IPS-NIHi7 (cell line): ENCODE measurements at regions not wholly inside any gene's neighbourhood (a gene's known extent, or its start where the extent isn't known, plus 50 kb on each side); places are given as distances from the start of the nearest gene placed in this dataset.

Source experiments
- DNase-seq: peaks from one replicate; pipeline ENCODE4 v3.0.0; 2012; ENCODE audit warnings: mixed read lengths; ENCODE audit errors: extremely low spot score

DNA sequence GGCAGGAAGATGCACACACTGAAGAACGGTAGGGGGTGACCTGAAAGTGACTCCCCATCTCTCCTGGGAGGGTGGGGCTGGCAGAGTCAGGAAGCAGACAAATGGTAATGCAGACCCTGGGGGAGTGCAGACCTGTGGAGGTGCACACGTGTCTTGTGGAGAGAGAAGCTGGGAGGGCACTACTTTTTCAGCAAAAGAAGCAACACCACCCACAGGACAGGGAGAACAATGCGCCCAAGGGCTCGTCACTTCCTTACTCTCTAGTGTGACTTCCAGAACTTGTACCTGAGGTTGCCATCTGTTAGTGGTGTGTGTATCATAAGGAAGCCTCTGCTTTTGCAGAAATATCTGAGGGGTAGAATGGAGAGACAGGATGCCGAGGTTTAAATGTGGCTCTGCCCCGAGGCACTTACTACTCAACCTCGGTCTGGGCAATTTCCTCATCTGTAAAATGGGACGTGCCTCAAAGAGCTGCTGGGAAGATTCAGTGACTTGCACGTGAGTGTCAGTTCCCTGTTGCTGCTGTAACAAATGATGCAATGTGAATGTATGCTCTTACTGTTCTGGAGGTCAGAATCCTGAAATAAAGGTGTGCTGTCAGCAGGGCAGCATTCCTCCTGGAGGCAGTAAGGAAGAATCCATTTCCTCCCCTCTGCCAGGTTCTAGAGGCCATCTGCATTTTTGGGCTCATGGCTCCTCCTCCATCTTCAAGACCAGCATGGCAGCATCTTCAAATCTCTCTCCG is 323.4 kb downstream of the SHANK2 start:
- DNase-seq, result peak; percentile 48

DNA sequence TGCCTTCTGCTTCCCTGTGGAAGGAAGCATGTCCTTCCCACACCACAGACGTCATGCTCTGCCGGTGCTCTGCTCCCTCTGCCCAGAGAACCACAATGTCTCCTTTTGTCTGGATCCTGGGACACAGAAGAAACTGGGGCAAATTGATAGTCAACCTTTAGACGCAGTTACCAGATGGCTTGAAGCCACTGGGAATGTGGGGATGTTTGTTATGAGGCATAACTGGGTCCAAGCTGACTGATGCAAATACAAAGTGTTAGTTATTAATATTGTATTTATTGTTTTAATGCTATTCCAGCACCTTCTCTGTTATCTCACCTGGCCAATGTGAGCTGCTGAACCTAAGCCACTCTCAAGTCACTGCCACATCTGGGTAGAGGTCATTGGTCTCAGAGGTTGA is 322.2 kb downstream of the SHANK2 start:
- no peak for DNase-seq

DNA sequence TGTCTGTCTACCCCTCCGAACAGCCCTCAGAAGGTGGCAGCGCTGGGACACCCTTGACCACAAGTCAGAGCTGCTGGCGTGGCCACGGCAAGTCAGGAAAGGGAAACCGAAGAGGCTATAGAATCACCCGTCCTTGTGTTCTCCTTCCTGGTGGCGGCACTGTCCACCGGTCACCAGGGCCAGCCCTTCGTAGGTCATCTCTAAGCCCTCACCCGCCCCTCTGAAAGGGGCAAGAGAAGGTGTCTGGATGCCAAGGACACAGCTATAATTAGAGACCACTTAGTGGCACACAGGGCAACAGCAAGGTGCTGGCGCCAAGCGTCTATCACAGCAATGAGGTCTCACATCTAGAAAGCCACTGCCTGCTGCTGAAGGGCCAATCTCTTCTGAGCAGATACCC is 320.9 kb downstream of the SHANK2 start:
- no peak for DNase-seq

DNA sequence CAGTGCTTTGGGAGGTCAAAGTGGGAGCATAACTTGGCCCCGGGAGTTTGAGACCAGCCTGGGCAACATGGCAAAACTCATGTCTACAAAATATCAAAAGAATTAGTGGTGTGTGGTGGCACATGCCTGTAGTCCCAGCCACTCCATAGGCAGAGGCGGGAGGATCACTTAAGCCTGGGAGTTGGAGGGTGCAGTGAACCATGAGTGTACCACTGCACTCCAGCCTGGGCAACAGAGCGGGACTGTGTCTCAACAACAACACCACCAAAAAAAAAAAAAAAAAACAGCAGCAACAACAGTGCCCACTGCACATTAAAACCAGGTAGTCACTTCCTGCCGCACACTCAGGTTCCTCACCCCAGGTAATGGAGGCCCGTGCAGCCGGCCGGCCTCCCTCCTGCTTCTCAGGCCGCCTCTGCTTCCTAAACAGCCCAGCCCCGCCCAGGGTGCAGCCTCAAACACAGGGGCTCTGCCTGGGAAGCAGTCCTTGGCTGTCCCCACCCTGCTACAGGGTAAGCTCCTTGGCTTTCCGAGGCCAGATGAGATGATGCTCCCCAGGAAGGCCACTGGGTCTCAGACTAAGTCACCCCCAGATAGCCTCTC is 318.3 kb downstream of the SHANK2 start:
- no peak for DNase-seq

DNA sequence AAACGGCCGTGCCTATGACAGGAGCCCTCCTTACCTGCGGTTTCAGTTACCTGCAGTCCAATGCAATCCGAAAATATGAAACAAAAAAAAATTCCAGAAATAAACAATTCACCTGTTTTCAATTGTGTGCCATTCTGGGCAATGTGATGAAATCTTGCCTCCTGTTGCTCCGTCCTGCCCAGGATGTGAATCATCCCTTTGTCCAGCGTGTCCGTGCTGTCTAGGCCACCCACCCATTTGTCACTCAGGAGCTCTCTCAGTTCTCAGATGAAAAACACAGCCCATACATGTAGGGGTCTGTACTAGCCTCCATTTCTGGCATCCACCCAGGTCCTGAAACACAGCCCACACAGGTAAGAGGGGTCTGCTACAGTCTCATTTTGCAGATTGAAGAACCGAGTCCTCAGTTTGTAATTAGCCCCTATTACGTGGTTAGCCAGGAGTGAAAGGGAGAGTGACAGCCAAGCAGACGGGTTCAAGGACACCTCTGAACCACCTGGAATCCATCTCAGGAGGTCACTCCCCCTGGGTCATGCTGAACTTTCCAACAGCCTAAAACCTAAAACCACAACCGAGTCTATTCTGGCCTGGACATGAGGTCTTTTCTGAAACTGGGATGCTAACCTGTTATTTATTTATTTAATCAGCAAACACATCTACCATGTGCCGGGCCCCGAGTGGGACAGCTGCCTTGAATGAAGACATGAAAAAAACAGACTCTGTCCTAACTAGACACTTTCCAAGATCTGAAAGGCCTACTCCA is 317.2 kb downstream of the SHANK2 start:
- DNase-seq, result no peak

DNA sequence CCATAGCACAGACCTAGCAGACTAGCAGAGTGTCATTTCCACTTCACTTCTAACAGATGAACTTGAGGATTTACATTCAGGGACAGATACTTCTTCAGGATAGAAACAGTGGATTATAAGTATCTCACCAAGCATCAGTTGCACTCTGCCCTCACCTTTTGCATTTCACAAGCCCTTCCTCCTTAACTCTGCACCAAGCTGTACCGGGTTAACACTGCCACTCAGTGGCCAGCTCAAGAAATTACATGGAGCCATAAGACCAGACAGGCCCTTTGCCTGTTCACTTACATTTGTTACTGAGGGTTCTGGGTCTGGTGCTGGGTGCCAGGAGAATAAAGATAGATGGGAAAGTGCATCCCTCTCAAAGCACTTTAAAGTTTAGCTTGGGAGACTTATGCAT is 309.8 kb downstream of the SHANK2 start:
- peak; percentile 41 for DNase-seq

DNA sequence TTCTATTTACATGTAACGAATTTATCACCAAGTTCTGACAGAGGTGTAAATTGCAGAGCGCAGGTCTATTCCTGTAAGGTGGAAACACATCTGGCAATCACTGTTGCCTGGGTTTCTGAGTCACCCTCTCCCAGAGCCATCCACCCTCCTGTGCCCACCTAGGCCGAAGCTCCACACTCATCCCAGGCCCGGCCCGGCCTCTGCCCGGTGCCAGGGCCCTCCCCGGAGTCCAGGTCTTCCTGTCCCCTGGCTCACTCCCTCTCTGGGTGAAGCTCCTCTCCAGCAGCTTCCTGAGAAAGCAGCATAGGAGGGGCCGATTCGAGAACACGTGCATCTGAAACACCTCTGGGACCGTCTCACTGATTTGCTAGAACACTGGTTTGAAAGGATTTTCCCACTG is 308.2 kb downstream of the SHANK2 start:
- no peak for DNase-seq

DNA sequence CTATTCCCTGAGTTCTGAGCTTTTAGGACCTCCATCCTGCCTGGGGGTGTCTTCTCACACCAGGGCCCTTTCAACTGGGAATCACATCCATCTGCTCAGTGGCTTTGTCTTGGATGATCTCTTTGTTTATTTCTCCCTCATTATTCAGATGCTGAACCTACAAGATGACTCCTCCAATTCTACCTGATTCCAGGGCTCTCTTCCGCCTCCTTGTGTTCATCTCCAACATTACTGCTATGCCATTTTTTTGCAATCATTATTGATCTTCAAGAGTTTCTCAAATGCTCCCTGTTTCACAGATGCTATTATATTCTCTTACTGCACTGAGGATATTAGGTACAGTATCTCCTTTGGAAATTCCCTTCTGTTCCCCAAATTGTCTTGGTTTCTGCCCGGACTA is 307.7 kb downstream of the SHANK2 start:
- DNase-seq, result peak; percentile 48

DNA sequence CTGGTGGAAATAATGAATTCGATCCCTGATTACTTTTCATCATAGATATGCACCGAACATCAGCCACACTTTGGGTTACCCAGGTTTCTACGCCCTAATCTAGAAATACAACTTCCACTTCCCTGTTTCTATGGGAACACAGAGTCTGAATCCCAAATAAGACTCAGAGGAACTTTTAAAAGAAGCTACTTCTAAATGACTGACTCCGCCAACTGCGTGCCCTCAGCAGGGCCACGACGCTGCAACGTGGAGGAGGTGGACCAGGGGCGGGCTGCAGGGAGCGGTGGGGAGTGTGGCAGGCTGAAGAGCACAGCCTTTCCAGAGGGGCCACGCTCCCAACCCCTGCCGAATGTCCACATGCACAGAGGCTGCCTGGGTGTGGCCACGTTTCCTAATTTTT is 304.0 kb downstream of the SHANK2 start:
- DNase-seq, result no peak

DNA sequence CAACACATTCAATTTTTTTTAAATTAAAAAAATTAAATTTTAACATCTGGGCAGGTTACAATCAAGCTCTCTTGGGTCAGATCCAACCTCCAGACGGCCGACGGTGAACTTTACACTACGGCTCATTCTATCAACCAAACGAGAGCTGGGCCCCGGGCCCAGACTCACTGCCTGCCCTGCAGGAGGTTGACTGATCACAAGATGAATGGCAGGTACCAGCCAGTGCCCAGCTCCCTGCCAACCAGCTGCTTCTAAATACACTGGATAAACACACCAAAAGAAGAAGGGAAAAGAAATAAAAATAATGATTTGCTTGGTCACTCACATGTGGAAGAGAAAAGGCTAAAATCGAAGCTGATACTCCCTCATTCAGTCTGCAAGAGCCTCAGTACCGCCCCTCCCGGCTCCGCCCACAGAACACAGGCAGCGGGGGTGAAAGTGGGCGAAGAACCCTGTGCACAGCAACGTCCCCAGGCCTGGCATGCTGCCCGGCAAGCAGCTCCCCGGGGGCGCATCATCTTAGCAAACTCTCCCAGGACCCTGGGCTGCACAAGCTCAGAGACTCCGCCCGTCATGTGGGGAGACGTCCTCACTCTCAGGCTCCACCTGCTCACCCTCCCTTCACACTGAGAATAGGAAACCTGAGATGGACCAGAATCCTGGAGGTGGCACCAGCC is 303.4 kb downstream of the SHANK2 start:
- DNase-seq, result no peak

DNA sequence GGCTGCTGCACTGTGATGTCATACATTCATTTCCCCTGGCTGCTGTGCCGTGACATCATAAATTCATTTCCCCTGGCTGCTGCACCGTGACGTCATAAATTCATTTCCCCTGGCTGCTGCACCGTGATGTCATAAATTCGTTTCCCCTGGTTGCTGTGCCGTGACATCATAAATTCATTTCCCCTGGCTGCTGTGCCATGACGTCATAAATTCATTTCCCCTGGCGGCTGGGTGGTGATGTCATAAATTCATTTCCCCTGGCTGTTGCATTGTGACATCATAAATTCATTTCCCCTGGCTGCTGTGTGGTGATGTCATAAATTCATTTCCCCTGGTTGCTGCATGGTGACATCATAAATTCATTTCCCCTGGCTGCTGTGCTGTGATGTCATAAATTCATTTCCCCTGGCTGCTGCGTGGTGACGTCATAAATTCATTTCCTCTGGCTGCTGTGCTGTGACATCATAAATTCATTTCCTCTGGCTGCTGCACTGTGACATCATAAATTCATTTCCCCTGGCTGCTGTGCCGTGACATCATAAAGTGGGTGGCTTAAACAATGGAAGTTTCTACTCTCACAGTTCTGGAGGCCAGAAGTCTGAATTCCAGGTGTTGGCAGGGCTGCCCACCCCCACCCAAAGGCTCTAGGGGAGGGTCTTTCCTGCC is 301.1 kb downstream of the SHANK2 start:
- no peak for DNase-seq

DNA sequence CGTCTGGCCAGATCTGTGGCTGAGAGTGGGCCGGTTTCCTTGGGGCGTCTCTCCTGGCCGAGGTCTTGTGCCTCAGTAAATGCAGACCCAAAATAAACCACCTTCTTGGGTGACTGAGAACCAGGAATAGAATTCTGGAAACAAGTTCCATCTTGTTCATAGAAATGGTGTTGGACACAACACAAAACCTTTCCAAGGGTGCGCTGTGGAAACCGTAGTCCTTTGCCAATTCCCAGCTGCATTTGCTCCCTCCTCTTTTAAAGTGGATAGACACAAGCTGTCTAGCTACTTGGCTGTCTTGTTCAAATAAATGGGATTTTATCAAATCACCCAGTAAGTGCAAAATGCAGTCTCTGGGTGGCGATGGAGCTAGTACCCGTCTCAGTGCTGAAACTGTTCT is 300.2 kb downstream of the SHANK2 start:
- no peak for DNase-seq

DNA sequence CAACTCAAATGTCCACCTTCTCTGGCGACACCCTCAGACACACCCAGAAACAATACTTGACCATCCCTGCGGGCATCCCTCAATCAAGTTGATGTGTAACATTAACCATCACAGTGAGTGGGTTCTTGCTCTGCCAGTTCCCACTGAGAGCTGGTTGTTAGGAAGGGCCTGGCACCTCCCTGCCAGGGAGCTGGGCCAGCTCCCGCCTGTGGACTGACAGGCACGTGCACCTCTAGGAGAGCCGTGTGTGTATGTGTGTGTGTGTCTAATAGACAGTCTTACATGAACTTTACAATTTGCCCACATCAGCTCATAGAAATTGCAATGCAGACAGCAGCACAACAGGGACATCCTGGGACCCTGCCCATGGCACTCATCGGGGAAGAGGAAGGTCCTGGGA is 298.7 kb downstream of the SHANK2 start:
- DNase-seq, result no peak

DNA sequence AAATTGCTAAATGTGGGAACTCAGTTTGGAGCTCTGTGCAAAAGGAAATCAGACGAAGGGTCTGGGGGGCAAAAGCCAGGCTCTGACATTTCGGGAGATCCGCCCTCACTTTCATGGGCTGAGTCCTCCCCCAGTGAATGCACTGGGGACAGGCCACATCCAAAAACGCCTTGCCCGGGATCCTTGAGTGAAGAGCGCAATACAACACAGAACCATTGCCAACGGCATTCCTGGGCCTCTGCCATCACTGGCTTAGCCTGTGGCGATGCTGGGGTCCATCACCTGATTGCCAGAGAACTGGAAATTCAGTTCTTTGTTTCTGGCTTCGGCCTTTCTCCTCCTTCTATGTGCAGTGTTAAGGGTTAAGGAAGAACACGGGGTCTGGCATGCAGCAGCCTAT is 297.9 kb downstream of the SHANK2 start:
- DNase-seq, result no peak
